Spleen (tissue), 7 donors: ENCODE measurements at regions not wholly inside any gene's neighbourhood (a gene's known extent, or its start where the extent isn't known, plus 50 kb on each side); places are given as distances from the start of the nearest gene placed in this dataset.

ENCODE experiments used
- POLR2A ChIP-seq, 3 donors: fragments of 450-650 bp; IDR thresholded peaks; one replicate each; pipeline ENCODE4 v1.5.1; 2017; ENCODE audit warnings: antibody characterized with exemption in 3 of 3, mild to moderate bottlenecking in 1 of 3
- POLR2AphosphoS5 ChIP-seq, 3 donors: sonication (generic); formaldehyde crosslinking; IDR thresholded peaks; one replicate each; pipeline ENCODE4 v1.5.1; 2017; ENCODE audit warnings: antibody characterized with exemption in 3 of 3
- TF ChIP-seq, protein P1 (sequence below), 11 experiments: fragments of 200-600 bp in 7 of 11; fragments of 450-650 bp in 4 of 11; sonication (generic) in 4 of 11; IDR thresholded peaks in 8 of 11; conservative IDR thresholded peaks in 3 of 11; 1 replicate in 7 of 11; 2 replicates in 4 of 11; pipeline versions ENCODE4 v1.4.0 to v1.8.0; 2016 to 2021; ENCODE audit warnings: antibody characterized with exemption in 11 of 11, inconsistent platforms in 4 of 11, mild to moderate bottlenecking in 1 of 11
- donor health status: DM: no; HTN: no; CAD: no; lungs with moderate emphysema.
- donor health status: DM: no; HTN: no; CAD: no.
- donor health status: DM: no; HTN: no; CAD: no.

- TF ChIP-seq, protein P1, sequence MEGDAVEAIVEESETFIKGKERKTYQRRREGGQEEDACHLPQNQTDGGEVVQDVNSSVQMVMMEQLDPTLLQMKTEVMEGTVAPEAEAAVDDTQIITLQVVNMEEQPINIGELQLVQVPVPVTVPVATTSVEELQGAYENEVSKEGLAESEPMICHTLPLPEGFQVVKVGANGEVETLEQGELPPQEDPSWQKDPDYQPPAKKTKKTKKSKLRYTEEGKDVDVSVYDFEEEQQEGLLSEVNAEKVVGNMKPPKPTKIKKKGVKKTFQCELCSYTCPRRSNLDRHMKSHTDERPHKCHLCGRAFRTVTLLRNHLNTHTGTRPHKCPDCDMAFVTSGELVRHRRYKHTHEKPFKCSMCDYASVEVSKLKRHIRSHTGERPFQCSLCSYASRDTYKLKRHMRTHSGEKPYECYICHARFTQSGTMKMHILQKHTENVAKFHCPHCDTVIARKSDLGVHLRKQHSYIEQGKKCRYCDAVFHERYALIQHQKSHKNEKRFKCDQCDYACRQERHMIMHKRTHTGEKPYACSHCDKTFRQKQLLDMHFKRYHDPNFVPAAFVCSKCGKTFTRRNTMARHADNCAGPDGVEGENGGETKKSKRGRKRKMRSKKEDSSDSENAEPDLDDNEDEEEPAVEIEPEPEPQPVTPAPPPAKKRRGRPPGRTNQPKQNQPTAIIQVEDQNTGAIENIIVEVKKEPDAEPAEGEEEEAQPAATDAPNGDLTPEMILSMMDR (IDR thresholded peaks at IDR 0.05 in 8 of 11, conservative IDR thresholded peaks at IDR 0.05 in 3 of 11): no peak
- no peak for TF ChIP-seq POLR2A (IDR thresholded peaks at IDR 0.05)
- TF ChIP-seq POLR2AphosphoS5 (IDR thresholded peaks at IDR 0.05): no peak
Measured at GRCh38 chr1:14499312-14500040, 99.0 kb upstream of the KAZN start.
